SK-MEL-5 (cell line): ENCODE measurements at regions not wholly inside any gene's neighbourhood (a gene's known extent, or its start where the extent isn't known, plus 50 kb on each side); places are given as distances from the start of the nearest gene placed in this dataset.
"Not testable (repeated sequence)": the region's sequence is repeated elsewhere in the genome, so short reads cannot be mapped to it uniquely, and the experiment has no call there.

ENCODE experiments used
- DNase-seq: peaks from one replicate; pipeline ENCODE4 v3.0.0-alpha.2; 2016; ENCODE audit warnings: low read depth, low spot score
- in situ Hi-C: cut with HindIII; loops from 2 replicates; pipeline ENCODE4 v1.10.0; 2016; ENCODE audit warnings: low sequenced_read_pairs, high pct_unique_total_duplicates, low pct_unique_long_range_greater_than_20kb

GRCh38 chr5:6250121-6250520, 128.2 kb downstream of the MED10 start:
- no peak for DNase-seq

GRCh38 chr5:6248132-6248531, 130.2 kb downstream of the MED10 start:
- in situ Hi-C loops = no loop called here
- DNase-seq = no peak

More at GRCh38 chr5:6250121-6250520, 128.2 kb downstream of the MED10 start:
- in situ Hi-C loops = no loop called here

GRCh38 chr5:6246820-6247437, 131.4 kb downstream of the MED10 start:
- no peak for DNase-seq
- in situ Hi-C loops = no loop called here

- in situ Hi-C loops = no loop called here
Measured at GRCh38 chr5:6244339-6244714, 134.0 kb downstream of the MED10 start.

GRCh38 chr5:6243706-6244338, 134.5 kb downstream of the MED10 start:
- in situ Hi-C loops = no loop called here
- DNase-seq = no peak

More at GRCh38 chr5:6244339-6244714, 134.0 kb downstream of the MED10 start:
- no peak for DNase-seq

GRCh38 chr5:6241056-6241455, 137.3 kb downstream of the MED10 start:
- in situ Hi-C loops, DNase-seq: not testable (repeated sequence)

- no peak for DNase-seq
- in situ Hi-C loops = no loop called here
Measured at GRCh38 chr5:6236858-6237481, 141.4 kb downstream of the MED10 start.

GRCh38 chr5:6236170-6236793, 142.1 kb downstream of the MED10 start:
- DNase-seq = no peak
- in situ Hi-C loops = no loop called here

GRCh38 chr5:6235726-6236125, 142.6 kb downstream of the MED10 start:
- DNase-seq = no peak
- in situ Hi-C loops = no loop called here

GRCh38 chr5:6228257-6229250, 149.8 kb downstream of the MED10 start:
- no peak for DNase-seq
- in situ Hi-C loops = no loop called here

GRCh38 chr5:6225121-6225607, 153.2 kb downstream of the MED10 start:
- in situ Hi-C loops = no loop called here
- no peak for DNase-seq

GRCh38 chr5:6224406-6224805, 153.9 kb downstream of the MED10 start:
- DNase-seq = no peak
- in situ Hi-C loops = no loop called here

GRCh38 chr5:6222899-6223298, 155.4 kb downstream of the MED10 start:
- in situ Hi-C loops = no loop called here
- no peak for DNase-seq

- in situ Hi-C loops = no loop called here
Measured at GRCh38 chr5:6222121-6222520, 156.2 kb downstream of the MED10 start.

GRCh38 chr5:6221141-6221626, 157.2 kb downstream of the MED10 start:
- in situ Hi-C loops = no loop called here
- DNase-seq = no peak

More at GRCh38 chr5:6222121-6222520, 156.2 kb downstream of the MED10 start:
- no peak for DNase-seq

- in situ Hi-C loops = no loop called here
- no peak for DNase-seq
Measured at GRCh38 chr5:6220346-6221088, 157.8 kb downstream of the MED10 start.

- DNase-seq = no peak
- in situ Hi-C loops = no loop called here
Measured at GRCh38 chr5:6218517-6218916, 159.8 kb downstream of the MED10 start.
